Posterior cingulate gyrus (tissue), 11 donors: ENCODE measurements at regions not wholly inside any gene's neighbourhood (a gene's known extent, or its start where the extent isn't known, plus 50 kb on each side); places are given as distances from the start of the nearest gene placed in this dataset.
"Not testable (repeated sequence)": the region's sequence is repeated elsewhere in the genome, so short reads cannot be mapped to it uniquely, and the experiment has no call there.

Experiments used
- DNase-seq, 10 donors: peaks; one replicate each; pipeline versions ENCODE4 v3.0.0 to v3.0.0-alpha.2; 2020 to 2021; ENCODE audit warnings: mixed read lengths in 3 of 10
- intact Hi-C: fragments of 100-400 bp; cut with DNase I; formaldehyde crosslinking; loops from one replicate; pipeline ENCODE4 v1.15.1; 2023

- intact Hi-C loops, result no loop called here
- DNase-seq, result no peak
These were observed 176.8 kb upstream of the GLRA2 start for GRCh38 chrX:14352511-14352910.

DNA sequence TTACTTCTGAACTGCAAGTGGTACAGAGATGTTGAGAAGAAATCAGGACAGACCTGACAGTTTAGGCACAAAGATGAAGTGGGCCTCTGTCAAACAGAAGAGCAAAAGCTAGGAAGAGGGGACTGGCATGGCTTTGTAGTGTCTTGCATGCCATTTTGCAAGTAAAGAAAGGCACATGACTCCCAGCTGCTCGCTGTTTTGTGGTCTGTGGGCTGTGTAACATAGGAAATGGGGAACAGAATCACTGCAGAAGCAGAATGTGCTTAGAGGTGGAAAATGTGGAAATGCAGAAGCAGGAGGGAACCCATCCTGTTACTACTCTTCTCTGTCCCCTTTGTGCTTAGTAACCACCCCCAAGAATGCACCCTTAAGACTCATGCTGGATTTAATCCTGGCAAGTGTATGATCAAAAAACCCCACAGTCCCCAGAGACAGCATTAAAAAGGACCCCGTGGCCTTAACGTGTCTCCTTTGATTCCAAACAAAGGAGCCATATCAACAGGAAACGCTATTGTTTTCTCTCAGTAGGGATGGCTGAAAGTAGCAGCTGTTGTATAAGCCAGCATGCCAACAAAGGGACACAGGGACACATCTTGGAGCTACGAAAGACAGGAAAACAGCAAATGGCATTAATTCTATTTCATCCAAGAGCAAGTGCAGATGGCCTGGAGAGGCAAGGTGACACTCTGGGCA is 177.6 kb upstream of the GLRA2 start:
- no peak for DNase-seq

DNA sequence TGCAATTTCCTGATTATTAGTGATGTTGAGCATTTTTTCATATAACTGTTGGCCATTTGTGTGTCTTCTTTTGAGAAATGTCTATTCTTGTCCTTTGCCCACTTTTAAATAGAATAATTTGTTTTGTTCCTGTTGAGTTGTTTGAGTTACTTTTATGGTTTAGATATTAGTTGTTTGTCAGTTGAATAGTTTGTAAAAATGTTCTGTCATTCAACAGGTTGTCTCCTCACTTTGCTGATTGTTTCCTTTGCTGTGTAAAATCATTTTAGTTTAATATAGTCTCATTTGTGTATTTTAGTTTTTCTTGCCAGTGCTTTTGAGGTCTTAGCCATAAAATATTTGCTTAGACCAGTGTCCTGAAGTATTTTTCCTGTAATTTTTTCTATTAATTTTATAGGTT is 181.8 kb upstream of the GLRA2 start:
- no peak for DNase-seq
- intact Hi-C loops, result no loop called here

More for the DNA sequence above, 177.6 kb upstream of the GLRA2 start:
- intact Hi-C loops, result no loop called here

- intact Hi-C loops, result no loop called here
- DNase-seq, result no peak
These were observed 185.0 kb upstream of the GLRA2 start for GRCh38 chrX:14344172-14344940.

DNA sequence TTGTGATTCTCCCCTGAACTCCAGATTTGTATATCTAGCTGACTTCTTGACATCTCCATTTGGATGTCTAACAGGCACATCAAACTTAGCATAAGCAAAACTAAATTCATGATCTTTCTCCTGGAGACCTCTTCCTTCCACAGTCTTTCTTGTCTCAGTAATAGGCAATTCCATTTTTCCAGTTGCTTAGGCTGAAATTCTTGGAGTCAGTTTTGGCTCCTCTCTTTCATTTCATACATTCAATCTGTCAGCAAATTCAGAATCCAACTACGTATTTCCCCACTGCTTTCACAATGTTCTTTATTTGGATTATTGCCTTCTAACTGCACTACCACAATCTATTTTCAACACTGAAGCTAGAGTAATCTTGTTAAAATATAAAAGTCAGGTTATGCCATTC is 219.9 kb upstream of the GLRA2 start:
- intact Hi-C loops, result no loop called here
- DNase-seq, result no peak

GRCh38 chrX:14308976-14309375 is 220.4 kb upstream of the GLRA2 start:
- intact Hi-C loops, DNase-seq: not testable (repeated sequence)

DNA sequence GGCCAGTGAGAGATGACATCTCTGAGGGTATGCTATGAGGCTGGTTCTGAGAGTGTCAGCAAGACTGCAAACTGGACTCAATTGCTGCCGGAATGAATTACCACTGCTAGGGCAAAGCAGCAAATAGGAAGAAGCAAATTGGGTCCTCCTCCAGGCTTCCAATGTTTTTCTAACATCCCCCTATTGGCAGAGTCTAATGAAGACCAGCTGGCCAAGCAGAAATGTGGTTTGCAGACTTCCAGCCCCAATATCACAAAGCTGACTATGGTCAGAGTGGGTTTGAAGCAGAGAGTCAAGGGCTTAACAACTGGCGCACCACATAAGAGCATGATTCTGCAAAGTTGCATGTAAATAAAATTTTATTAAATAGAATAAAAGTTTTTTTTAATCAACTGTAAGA is 225.4 kb upstream of the GLRA2 start:
- no peak for DNase-seq
- intact Hi-C loops, result no loop called here

GRCh38 chrX:14302561-14302960 is 226.8 kb upstream of the GLRA2 start:
- intact Hi-C loops, result not testable (repeated sequence)
- peak in 1 of 10 donors; percentile 53 for DNase-seq

DNA sequence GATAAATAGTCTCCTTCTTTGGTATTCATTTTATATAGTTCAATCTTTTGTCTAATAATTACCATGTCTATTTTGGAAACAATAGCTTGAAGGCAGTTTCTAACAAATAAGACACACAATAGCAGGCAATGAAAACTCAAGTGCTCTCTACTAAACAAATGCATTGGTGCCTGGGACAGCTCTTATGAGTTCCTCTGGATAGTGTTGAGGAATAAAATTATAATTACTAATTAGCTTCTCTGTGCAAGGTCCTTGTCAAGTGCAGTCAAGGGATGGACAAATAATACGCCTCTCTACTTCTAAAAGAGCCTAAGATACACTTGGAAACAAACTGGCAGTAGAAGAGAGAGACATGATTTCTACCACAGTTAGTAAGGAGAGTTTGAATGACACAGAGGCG is 229.0 kb upstream of the GLRA2 start:
- intact Hi-C loops, result no loop called here
- no peak for DNase-seq

GRCh38 chrX:14295426-14295825 is 233.9 kb upstream of the GLRA2 start:
- intact Hi-C loops, result no loop called here
- DNase-seq, result no peak

DNA sequence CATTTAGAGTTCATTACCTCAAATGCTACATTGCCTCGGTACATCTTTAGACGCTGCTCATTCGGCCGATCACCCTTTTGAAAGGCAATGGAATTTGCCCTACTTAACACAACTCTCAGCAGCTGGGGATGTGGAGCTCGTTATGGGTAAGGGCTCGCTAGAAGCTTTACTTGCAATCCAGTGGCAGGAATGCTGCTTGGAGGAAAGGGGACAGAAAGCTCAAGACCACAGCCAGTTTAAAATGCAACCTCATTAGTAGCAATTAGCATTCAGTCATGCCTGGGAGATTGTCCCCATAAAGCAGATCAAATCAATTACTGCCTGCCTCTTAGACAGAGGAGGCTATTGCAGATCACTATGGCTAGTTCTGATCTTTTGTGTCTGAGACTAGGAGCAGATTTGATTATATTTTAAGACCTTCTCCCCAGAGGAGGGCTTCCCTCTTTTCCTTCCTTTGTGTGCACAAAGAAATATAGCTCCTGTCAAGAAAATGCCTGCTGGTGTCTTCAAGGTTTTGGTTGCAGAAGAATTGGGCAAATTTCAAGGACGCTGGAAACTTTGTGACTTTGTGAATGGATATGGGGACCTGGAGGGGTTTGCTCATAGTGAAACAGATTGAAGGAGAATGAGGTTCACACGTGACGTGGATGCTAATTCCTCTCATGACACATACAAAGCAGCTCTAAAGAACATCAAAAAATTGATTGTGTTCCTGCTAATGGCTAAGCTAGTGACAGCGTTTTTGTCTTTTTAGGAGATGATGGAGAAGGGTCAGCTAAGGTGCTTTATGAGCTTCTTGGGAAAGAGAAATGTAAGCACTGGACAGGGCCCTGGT is 237.5 kb upstream of the GLRA2 start:
- intact Hi-C loops, result no loop called here
- DNase-seq, result no peak

DNA sequence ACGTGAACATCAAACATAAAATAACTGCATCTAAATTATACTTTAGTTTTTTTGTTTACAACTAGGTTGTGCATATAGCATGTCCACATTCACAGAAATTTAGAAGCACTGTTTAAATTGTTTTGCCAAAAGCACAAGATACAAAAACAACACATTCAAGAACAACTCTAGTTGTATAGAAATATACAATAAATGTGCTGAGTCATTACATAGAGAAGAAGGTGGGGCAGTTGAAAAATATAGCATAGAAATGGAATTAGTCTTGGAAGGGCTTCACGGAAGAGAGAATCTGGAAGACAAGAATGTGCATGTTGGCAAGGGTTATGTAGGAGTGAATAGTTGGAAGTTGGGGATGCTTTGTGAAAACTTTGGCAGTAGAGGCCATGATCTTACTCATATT is 239.0 kb upstream of the GLRA2 start:
- intact Hi-C loops, result no loop called here
- no peak for DNase-seq

DNA sequence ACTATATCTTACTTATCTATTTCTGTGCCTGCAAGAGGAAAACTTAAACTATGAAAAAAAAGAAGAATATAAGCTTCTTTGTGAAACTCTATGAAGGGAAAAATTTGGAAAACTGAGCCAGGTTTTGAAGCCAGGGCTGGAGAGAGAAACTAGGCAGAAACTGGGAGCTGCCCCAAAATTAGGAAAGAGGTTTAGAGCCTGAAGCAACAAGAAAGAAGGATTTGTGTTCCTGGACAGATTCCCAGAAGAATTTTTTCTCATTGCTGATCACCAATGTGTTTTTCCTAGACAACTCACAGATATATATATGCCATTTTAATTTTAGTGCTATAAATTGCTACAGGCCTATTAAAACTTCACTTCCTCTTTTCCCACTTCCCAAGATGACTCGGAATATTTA is 245.0 kb upstream of the GEMIN8 start:
- intact Hi-C loops, result loop anchor here (10.0 kb wide), 1 partner anchor 60 kb away; no protein-coding TSS in a partner anchor
- DNase-seq, result no peak

DNA sequence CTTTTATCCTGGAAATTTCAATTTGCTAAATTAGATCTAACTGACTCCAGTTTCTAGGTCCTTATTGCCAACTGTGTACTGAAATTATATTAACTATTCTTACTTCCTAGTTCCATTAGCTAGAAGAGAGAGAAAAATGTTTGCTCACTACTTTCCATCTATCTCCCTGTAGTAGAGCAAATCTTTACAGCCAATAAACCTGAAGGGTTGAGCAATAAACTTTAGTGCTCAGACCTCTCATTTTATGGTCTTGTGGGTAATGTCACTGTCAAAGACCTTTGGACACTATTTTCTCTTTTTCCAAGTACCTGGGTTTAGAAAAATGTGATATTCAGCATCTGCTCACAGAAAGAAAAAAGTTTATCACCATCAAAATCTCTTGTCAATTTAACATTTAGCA is 237.5 kb upstream of the GEMIN8 start:
- no peak for DNase-seq
- intact Hi-C loops, result no loop called here

DNA sequence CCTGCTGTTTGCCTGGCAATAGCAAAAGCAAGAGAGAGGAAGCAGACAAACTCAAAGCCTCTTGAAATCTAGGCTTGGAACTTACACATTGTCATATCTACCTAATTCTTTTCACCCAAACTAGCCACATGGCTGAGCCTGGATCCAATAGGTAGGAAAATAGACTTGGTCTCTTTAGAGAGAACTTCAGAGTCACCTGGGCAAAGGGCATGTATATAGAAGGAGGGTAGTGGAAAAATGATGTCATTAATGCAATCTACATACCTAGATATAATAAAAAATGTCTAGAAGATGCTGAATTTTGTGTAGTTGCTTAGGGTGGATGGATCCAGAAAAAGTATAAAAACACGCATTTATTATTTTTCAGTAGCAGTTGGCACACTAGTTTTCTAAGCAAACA is 237.0 kb upstream of the GEMIN8 start:
- intact Hi-C loops, result no loop called here
- DNase-seq, result no peak

- intact Hi-C loops, result no loop called here
- peak in 2 of 10 donors; percentile 19 to 65 for DNase-seq
These were observed 214.1 kb upstream of the GEMIN8 start for GRCh38 chrX:14243823-14244222.

GRCh38 chrX:14235004-14235403 is 205.3 kb upstream of the GEMIN8 start:
- no peak for DNase-seq
- intact Hi-C loops, result no loop called here

GRCh38 chrX:14232688-14233087 is 203.0 kb upstream of the GEMIN8 start:
- no peak for DNase-seq
- intact Hi-C loops, result no loop called here

- intact Hi-C loops, result no loop called here
- DNase-seq, result no peak
These were observed 198.9 kb upstream of the GEMIN8 start for GRCh38 chrX:14228611-14229010.

DNA sequence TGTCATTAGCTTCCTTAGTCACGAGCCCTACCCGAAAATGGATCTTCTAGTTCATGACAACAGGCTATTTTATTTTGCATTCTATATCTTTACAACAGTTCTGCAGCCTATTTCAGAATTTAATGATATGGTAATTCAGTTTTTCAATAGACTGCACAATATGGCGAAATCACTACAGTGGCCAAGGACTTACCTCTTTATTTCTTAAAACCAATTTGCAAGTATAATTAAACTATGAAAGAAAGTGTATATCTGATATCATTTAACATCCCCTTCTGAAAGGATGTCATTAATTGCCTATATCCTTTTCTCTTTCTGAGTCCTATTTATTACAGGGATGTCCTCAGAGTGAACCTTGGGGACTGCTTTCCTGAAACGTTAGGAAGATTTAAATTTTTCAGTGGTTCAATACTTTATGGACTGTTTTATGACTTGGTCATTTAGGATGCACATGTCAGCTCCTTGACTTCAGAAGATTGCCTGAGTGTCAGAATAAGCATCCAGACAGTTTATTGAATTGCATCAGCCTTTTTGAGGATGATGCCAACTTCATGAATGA is 190.8 kb upstream of the GEMIN8 start:
- no peak for DNase-seq
- intact Hi-C loops, result no loop called here

- intact Hi-C loops, result no loop called here
- DNase-seq, result no peak
These were observed 179.3 kb upstream of the GEMIN8 start for GRCh38 chrX:14209034-14209433.
